Trophoblast cell (in vitro differentiated cells and primary cell): ENCODE measurements at regions not wholly inside any gene's neighbourhood (a gene's known extent, or its start where the extent isn't known, plus 50 kb on each side); places are given as distances from the start of the nearest gene placed in this dataset.

Experiments used
- DNase-seq, 2 donors: peaks; one replicate each; pipeline ENCODE4 v3.0.0-alpha.2; 2016
- H2AFZ ChIP-seq: 2 replicates; pipeline ENCODE4 v1.6.1; 2013; ENCODE audit warnings: low read length, moderate library complexity, mild to moderate bottlenecking; ENCODE audit not compliant: insufficient read depth, poor library complexity
- H2AK5ac ChIP-seq: 2 replicates; pipeline ENCODE4 v1.6.1; 2013; ENCODE audit warnings: mild to moderate bottlenecking, low read length
- H2BK120ac ChIP-seq: 2 replicates; pipeline ENCODE4 v1.6.1; 2013; ENCODE audit warnings: low read length, mild to moderate bottlenecking, moderate library complexity; ENCODE audit not compliant: insufficient read depth, poor library complexity
- H2BK12ac ChIP-seq: 2 replicates; pipeline ENCODE4 v1.6.1; 2013; ENCODE audit warnings: mild to moderate bottlenecking, low read length, moderate library complexity
- H2BK5ac ChIP-seq: 2 replicates; pipeline ENCODE4 v1.6.1; 2013; ENCODE audit warnings: low read length, low read depth, moderate library complexity, mild to moderate bottlenecking; ENCODE audit not compliant: poor library complexity
- H3K14ac ChIP-seq: 2 replicates; pipeline ENCODE4 v1.6.1; 2013; ENCODE audit warnings: mild to moderate bottlenecking, low read length
- H3K18ac ChIP-seq: 2 replicates; pipeline ENCODE4 v1.6.1; 2013; ENCODE audit warnings: mild to moderate bottlenecking, low read length
- H3K23ac ChIP-seq: 2 replicates; pipeline ENCODE4 v1.6.1; 2013; ENCODE audit warnings: low read length
- H3K27ac ChIP-seq: 2 replicates; pipeline ENCODE4 v1.5.1; 2013; ENCODE audit warnings: low read depth, mild to moderate bottlenecking, inconsistent platforms, low read length, moderate library complexity
- H3K27me3 ChIP-seq: 2 replicates; pipeline ENCODE4 v1.6.1; 2013; ENCODE audit warnings: inconsistent platforms, mild to moderate bottlenecking, low read length, moderate library complexity; ENCODE audit not compliant: insufficient read depth
- H3K36me3 ChIP-seq, 2 experiments: 1 replicate in 1 of 2; 2 replicates in 1 of 2; pipeline ENCODE4 v1.6.1; 2013; ENCODE audit warnings: low read length in 2 of 2, mild to moderate bottlenecking in 2 of 2, moderate library complexity in 1 of 2; ENCODE audit not compliant: insufficient read depth in 2 of 2, control insufficient read depth in 1 of 2
- H3K4ac ChIP-seq: 2 replicates; pipeline ENCODE4 v1.6.1; 2013; ENCODE audit warnings: low read depth, mild to moderate bottlenecking, low read length, moderate library complexity
- H3K4me1 ChIP-seq, 2 experiments: 1 replicate in 1 of 2; 2 replicates in 1 of 2; pipeline ENCODE4 v1.6.1; 2013; ENCODE audit warnings: low read length in 2 of 2, mild to moderate bottlenecking in 2 of 2, moderate library complexity in 1 of 2; ENCODE audit not compliant: insufficient read depth in 2 of 2, control insufficient read depth in 1 of 2
- H3K4me2 ChIP-seq: 2 replicates; pipeline ENCODE4 v1.6.1; 2013; ENCODE audit warnings: inconsistent platforms, mild to moderate bottlenecking, low read length, moderate library complexity
- H3K4me3 ChIP-seq: 2 replicates; pipeline ENCODE4 v1.5.1; 2013; ENCODE audit warnings: mild to moderate bottlenecking, low read depth, low read length, inconsistent platforms
- H3K79me1 ChIP-seq: one replicate; pipeline ENCODE4 v1.6.1; 2013; ENCODE audit warnings: low read length
- H3K79me2 ChIP-seq: 2 replicates; pipeline ENCODE4 v1.6.1; 2013; ENCODE audit warnings: low read length, mild to moderate bottlenecking; ENCODE audit not compliant: control insufficient read depth, insufficient read depth, poor library complexity
- H3K9ac ChIP-seq: 2 replicates; pipeline ENCODE4 v1.6.1; 2013; ENCODE audit warnings: mild to moderate bottlenecking, low read length
- H3K9me3 ChIP-seq: 2 replicates; pipeline ENCODE4 v1.6.1; 2013; ENCODE audit warnings: low read depth, mild to moderate bottlenecking, control low read depth, inconsistent platforms, low read length; ENCODE audit not compliant: insufficient read depth
- H4K12ac ChIP-seq: 2 replicates; pipeline ENCODE4 v1.6.1; 2013; ENCODE audit warnings: low read depth, mild to moderate bottlenecking, low read length, moderate library complexity
- H4K8ac ChIP-seq: 2 replicates; pipeline ENCODE4 v1.6.1; 2013; ENCODE audit warnings: low read depth, mild to moderate bottlenecking, low read length, moderate library complexity
- H4K91ac ChIP-seq: one replicate; pipeline ENCODE4 v1.6.1; 2013; ENCODE audit warnings: low read depth, mild to moderate bottlenecking, low read length, moderate library complexity
- WGBS: extraction: QIAGEN DNeasy Blood & Tissue Kit; methylation state at CpG from one replicate; pipeline ENCODE4 v1.1.7; 2013; ENCODE audit warnings: missing lambda C conversion rate; ENCODE audit not compliant: insufficient read length, insufficient coverage; ENCODE audit errors: extremely low coverage; 5-methylcytosine and 5-hydroxymethylcytosine counted together

DNA sequence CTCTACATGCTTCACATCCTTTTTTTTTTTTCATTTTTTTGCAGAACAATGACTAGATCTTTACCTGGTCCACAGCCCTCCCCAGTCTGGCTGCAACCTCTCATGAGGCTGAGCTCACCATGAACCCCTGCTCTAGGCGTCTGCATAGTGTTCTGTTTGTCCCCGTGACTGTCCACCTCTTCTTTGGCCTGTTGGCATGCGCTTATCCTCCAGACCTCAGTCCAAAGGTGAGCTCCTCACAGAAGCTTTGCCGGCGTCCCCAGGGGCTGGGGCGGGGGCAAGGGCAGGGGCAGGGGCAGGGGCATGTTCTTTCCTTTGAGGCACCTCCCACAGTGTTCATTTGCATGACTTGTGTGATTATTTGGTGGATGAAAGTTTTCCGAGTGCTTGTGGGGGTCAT lies 218.4 kb upstream of the ZNF32 start:
- Histone ChIP-seq H2AFZ (no peak overlapping the region), H3K9ac (no peak overlapping the region)

GRCh38 chr10:43866712-43867111 lies 218.0 kb upstream of the ZNF32 start:
- Histone ChIP-seq H2BK12ac (no peak overlapping the region), H4K8ac (no peak overlapping the region), H3K4me2 (no peak overlapping the region), H2AFZ (no peak overlapping the region), H3K18ac (no peak overlapping the region), H3K27ac (no peak overlapping the region), H4K12ac (no peak overlapping the region), H2BK120ac (no peak overlapping the region), H3K27me3 (no peaks in the 10 kb centered on the region), H2AK5ac (no peak overlapping the region), H4K91ac (no peak overlapping the region), H3K4me1 (peaks cover 3 to 4% of the 10 kb centered on the region in 2 experiments), H3K79me1 (no peaks in the 10 kb centered on the region), H3K79me2 (no peaks in the 10 kb centered on the region), H3K36me3 (no peaks in the 10 kb centered on the region), H3K9ac (no peak overlapping the region), H3K14ac (no peak overlapping the region), H2BK5ac (no peak overlapping the region), H3K23ac (no peak overlapping the region), H3K9me3 (no peaks in the 10 kb centered on the region), H3K4me3 (no peak overlapping the region), H3K4ac (no peak overlapping the region)
- no peak for DNase-seq
- no CpG with 5 or more reads among the region's 6 CpGs for WGBS

More for the DNA sequence above, 218.4 kb upstream of the ZNF32 start:
- no peak for DNase-seq
- no peak overlapping the region for H2BK5ac ChIP-seq
- no peak overlapping the region for H3K4me3 ChIP-seq
- no peaks in the 10 kb centered on the region for H3K9me3 ChIP-seq
- H3K4ac ChIP-seq, result no peak overlapping the region
- no peaks in the 10 kb centered on the region for H3K27me3 ChIP-seq
- WGBS, result no CpG with 5 or more reads among the region's 7 CpGs
- peaks cover 3 to 4% of the 10 kb centered on the region in 2 experiments for H3K4me1 ChIP-seq
- H4K12ac ChIP-seq, result no peak overlapping the region
- H3K23ac ChIP-seq, result no peak overlapping the region
- no peak overlapping the region for H3K4me2 ChIP-seq
- H3K79me2 ChIP-seq, result no peaks in the 10 kb centered on the region
- no peak overlapping the region for H4K8ac ChIP-seq
- H3K18ac ChIP-seq, result no peak overlapping the region
- H3K36me3 ChIP-seq, result no peaks in the 10 kb centered on the region
- no peak overlapping the region for H4K91ac ChIP-seq
- H3K79me1 ChIP-seq, result no peaks in the 10 kb centered on the region
- no peak overlapping the region for H3K14ac ChIP-seq
- no peak overlapping the region for H2BK12ac ChIP-seq
- no peak overlapping the region for H2AK5ac ChIP-seq
- H2BK120ac ChIP-seq, result no peak overlapping the region
- H3K27ac ChIP-seq, result no peak overlapping the region

DNA sequence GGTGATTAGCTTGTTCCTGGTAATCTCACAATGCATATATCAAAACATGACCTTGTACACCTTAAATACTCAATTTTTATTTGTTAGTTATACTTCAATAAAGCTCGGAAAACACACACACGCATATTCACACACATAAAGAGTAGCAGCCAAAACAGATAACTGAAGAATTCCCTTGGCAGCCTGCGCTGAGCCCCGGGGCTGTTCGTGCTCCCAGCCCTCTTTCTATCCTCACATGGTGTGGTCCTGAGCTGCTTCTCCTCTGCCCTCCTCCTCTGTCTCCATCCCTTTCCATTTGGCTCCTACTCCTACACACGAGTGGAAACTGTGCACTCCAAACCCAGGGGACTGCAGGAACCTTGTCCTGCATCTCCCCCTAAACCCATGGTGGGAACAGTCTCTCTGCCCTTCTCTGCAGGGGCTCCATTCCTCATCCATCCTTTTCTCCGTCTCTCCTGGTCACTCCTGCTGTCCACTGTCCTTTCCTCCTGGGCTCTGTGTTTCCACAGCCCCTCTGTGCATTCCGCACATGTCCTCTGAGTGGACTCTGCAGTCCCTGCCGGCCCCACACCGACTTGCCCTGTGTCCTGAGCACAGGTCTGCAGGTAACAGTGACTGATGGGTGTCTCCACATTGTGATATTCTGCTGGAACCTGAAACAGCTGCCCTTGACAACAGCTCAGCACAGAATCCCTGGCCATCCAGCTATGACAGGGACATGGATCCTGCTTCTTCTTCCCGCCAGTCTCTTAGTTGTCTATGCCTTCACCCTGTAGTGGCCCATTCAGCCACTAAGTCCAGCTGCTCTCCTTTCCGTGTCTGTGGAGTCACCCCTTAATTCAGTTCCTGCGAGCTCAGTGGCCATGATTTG lies 216.8 kb upstream of the ZNF32 start:
- Histone ChIP-seq H4K91ac (no peak overlapping the region), H3K27me3 (no peaks in the 10 kb centered on the region), H2AFZ (no peak overlapping the region), H3K18ac (no peak overlapping the region), H3K9me3 (no peaks in the 10 kb centered on the region), H3K4me1 (peaks cover 3 to 4% of the 10 kb centered on the region in 2 experiments), H3K79me2 (no peaks in the 10 kb centered on the region), H3K9ac (no peak overlapping the region), H2BK120ac (no peak overlapping the region), H2BK5ac (no peak overlapping the region), H3K4ac (no peak overlapping the region), H3K14ac (no peak overlapping the region), H3K79me1 (no peaks in the 10 kb centered on the region), H3K36me3 (no peaks in the 10 kb centered on the region), H3K27ac (no peak overlapping the region), H3K4me3 (no peak overlapping the region), H3K23ac (no peak overlapping the region), H4K8ac (no peak overlapping the region), H3K4me2 (no peak overlapping the region), H2BK12ac (no peak overlapping the region), H2AK5ac (no peak overlapping the region), H4K12ac (no peak overlapping the region)
- no peak for DNase-seq
- WGBS, result no CpG with 5 or more reads among the region's 13 CpGs

DNA sequence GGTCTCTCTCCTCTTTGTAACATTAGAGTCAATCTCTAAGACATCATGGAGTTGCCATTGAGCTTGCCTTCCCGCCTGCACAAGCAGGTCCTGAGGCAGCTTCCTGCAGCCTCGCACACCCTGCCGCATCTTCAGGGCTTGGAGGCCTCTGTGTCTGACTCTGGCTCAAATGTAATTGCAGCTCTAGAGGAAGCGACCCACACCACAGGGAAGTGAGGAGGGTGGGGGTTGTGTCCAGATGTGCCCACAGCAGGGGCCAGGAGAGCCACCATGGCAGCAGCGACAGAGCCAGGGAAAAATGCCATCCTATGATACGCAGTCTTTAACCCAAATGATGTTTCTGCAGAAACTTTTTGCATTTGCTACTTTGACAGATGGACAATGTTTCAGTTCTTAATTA lies 216.0 kb upstream of the ZNF32 start:
- Histone ChIP-seq H3K9ac (no peak overlapping the region), H2BK12ac (no peak overlapping the region), H3K4me1 (peaks cover 3 to 4% of the 10 kb centered on the region in 2 experiments), H3K18ac (no peak overlapping the region), H3K4me2 (no peak overlapping the region), H4K8ac (no peak overlapping the region), H2AK5ac (no peak overlapping the region), H3K9me3 (no peaks in the 10 kb centered on the region), H4K12ac (no peak overlapping the region), H3K36me3 (no peaks in the 10 kb centered on the region), H3K14ac (no peak overlapping the region), H3K23ac (no peak overlapping the region), H4K91ac (no peak overlapping the region), H3K27ac (no peak overlapping the region), H2BK5ac (no peak overlapping the region), H3K4me3 (no peak overlapping the region), H3K27me3 (no peaks in the 10 kb centered on the region), H3K4ac (no peak overlapping the region), H3K79me1 (no peaks in the 10 kb centered on the region), H2BK120ac (no peak overlapping the region), H3K79me2 (no peaks in the 10 kb centered on the region), H2AFZ (no peak overlapping the region)
- no peak for DNase-seq
- no CpG with 5 or more reads among the region's 6 CpGs for WGBS
